ENCODE measurements at regions not wholly inside any gene's neighbourhood (a gene's known extent, or its start where the extent isn't known, plus 50 kb on each side); places are given as distances from the start of the nearest gene placed in this dataset.

DNA sequence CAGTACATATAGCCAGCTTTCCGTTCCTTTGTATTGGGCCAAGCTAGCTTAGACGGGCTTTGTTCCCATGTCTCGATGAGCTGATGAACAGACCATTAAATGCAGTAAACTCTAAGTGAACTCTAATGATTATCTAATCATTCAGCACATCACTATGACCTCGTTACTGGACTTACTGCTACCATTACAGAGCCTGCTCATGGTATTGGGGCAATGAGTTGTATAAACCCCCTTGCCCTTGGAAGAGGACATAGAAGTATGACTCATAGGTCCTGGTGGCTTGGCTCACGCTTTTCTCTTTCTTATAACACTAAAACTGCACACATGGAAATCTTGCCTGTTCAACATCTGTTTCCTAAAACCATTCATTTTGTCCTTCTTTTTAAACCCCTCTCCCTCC, 93.6 kb upstream of the DYNLRB2 start:
- Mint-ChIP-seq H3K4me1 (ENCODE audit: low read depth) (no peaks in the 10 kb centered on the region), H3K4me3 (no peak overlapping the region), H3K27ac (no peak overlapping the region), H3K36me3 (ENCODE audit: low read depth) (no peaks in the 10 kb centered on the region), H3K27me3 (peaks cover 4% of the 10 kb centered on the region), H3K9me3 (no peaks in the 10 kb centered on the region)
- POLR2A ChIA-PET: no interaction called here
- intact Hi-C loops (cut with micrococcal nuclease): no loop called here
- ATAC-seq: no peak
- TF ChIP-seq, protein P1, sequence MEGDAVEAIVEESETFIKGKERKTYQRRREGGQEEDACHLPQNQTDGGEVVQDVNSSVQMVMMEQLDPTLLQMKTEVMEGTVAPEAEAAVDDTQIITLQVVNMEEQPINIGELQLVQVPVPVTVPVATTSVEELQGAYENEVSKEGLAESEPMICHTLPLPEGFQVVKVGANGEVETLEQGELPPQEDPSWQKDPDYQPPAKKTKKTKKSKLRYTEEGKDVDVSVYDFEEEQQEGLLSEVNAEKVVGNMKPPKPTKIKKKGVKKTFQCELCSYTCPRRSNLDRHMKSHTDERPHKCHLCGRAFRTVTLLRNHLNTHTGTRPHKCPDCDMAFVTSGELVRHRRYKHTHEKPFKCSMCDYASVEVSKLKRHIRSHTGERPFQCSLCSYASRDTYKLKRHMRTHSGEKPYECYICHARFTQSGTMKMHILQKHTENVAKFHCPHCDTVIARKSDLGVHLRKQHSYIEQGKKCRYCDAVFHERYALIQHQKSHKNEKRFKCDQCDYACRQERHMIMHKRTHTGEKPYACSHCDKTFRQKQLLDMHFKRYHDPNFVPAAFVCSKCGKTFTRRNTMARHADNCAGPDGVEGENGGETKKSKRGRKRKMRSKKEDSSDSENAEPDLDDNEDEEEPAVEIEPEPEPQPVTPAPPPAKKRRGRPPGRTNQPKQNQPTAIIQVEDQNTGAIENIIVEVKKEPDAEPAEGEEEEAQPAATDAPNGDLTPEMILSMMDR (IDR thresholded peaks at IDR 0.05): no peak
- no peak for DNase-seq
- CTCF ChIA-PET: no interaction called here

DNA sequence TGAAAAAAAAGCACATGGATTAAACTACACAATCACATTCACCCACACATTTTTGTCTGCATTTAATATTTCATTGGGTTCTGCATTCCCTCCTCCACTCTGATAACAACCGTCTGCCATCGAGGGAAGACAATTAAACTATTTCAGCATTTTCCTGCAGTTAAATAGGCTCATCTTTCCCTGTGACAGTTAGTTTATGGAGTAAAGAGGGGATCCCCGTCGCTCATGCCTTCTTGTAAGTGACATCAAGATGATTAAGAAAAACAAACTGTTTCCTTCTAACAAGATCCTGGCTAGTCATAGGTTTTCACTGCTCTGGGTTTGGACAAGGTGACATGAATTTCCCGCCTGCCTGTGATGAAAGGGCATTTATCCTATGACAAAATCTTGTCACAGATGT, 98.0 kb upstream of the DYNLRB2 start:
- POLR2A ChIA-PET: no interaction called here
- H3K4me3 Mint-ChIP-seq: no peak overlapping the region
- ATAC-seq (no peak), DNase-seq (no peak)
- H3K4me1 Mint-ChIP-seq (ENCODE audit: low read depth): no peaks in the 10 kb centered on the region
- H3K27ac Mint-ChIP-seq: no peak overlapping the region
- H3K36me3 Mint-ChIP-seq (ENCODE audit: low read depth): no peaks in the 10 kb centered on the region
- H3K27me3 Mint-ChIP-seq: peaks cover 4% of the 10 kb centered on the region
- no peaks in the 10 kb centered on the region for H3K9me3 Mint-ChIP-seq
- intact Hi-C loops (cut with micrococcal nuclease): no loop called here
- TF ChIP-seq, protein P1 (IDR thresholded peaks at IDR 0.05): no peak
- CTCF ChIA-PET: no interaction called here

DNA sequence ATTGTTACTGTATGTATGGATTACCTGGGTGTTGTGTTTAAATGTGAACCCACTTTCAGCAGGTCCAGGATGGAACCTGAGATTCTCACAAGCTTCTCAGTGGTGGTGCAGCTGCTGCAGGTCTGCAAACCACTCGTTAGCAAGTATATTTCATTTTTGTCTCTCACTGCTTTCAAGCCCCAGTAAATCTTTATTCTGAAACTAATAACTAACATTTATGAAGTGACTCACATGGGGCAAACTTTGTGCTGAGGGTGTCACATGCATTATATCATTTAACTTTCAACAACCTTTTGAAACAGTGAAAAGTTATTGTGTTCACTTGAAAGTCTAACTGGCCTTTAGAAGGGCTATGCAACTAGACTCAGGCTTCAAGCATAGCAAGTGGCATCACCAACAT, 98.9 kb upstream of the DYNLRB2 start:
- no peak for DNase-seq
- Mint-ChIP-seq H3K27ac (no peak overlapping the region), H3K9me3 (no peaks in the 10 kb centered on the region), H3K36me3 (ENCODE audit: low read depth) (no peaks in the 10 kb centered on the region), H3K27me3 (peaks cover 7% of the 10 kb centered on the region), H3K4me1 (ENCODE audit: low read depth) (no peaks in the 10 kb centered on the region), H3K4me3 (no peak overlapping the region)
- no peak for ATAC-seq
- TF ChIP-seq, protein P1 (IDR thresholded peaks at IDR 0.05): no peak
- intact Hi-C loops (cut with micrococcal nuclease): no loop called here
- POLR2A ChIA-PET: interaction anchor here (0.7 kb wide), 1 partner anchor 508 kb away, joined by 4 read pairs; no protein-coding TSS in a partner anchor
- CTCF ChIA-PET: no interaction called here

DNA sequence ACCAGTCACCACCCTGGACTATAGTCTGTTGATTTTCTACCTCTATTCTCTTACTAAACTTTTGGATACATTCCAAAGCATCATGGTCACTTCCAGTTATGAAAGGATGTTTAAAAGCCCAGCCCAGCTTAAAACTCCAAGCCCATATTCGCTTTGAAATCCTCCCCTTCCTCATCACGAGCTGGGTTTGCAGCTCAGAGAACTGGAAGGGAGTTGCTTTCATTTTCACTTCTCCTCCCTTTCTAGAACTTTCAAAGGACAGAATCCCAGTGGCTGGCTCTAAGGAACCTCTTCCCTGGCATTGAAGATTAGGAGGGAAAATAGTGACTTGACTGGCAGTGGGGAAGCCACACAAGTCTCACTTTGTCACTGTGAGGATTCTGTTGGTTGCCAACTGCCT, 100.1 kb upstream of the DYNLRB2 start:
- Mint-ChIP-seq H3K27ac (no peak overlapping the region), H3K4me3 (no peak overlapping the region), H3K36me3 (ENCODE audit: low read depth) (no peaks in the 10 kb centered on the region), H3K27me3 (peaks cover 7% of the 10 kb centered on the region), H3K9me3 (no peaks in the 10 kb centered on the region), H3K4me1 (ENCODE audit: low read depth) (no peaks in the 10 kb centered on the region)
- no peak for ATAC-seq
- ChIA-PET POLR2A (no interaction called here), CTCF (interaction anchor here (1.1 kb wide), 1 partner anchor 86 kb away, joined by 3 read pairs; no protein-coding TSS in a partner anchor)
- intact Hi-C loops (cut with micrococcal nuclease): no loop called here
- TF ChIP-seq, protein P1 (IDR thresholded peaks at IDR 0.05): no peak
- no peak for DNase-seq

DNA sequence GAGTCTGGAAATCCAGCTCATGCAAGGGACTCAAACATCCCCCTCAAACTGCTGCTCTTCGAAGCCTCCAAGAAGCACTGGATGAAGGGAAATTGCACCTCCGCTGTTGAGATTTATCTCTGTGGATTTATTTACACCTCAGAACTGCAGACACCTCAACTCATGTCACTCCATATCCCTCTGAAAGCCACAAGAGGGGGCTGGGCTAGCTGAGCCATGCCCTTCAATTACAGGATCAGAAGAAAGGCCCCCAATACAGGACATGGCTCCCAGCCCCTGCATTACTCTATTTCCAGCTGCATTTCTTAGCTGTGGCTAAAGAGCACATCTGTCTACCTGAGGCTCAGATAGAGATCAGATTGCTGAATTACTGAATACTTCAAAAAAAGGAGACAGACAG, 103.1 kb upstream of the DYNLRB2 start:
- intact Hi-C loops (cut with micrococcal nuclease): no loop called here
- H3K9me3 Mint-ChIP-seq: no peaks in the 10 kb centered on the region
- no peaks in the 10 kb centered on the region for H3K36me3 Mint-ChIP-seq (ENCODE audit: low read depth)
- peaks cover 14% of the 10 kb centered on the region for H3K27me3 Mint-ChIP-seq
- no peaks in the 10 kb centered on the region for H3K4me1 Mint-ChIP-seq (ENCODE audit: low read depth)
- no peak overlapping the region for H3K27ac Mint-ChIP-seq
- POLR2A ChIA-PET: no interaction called here
- H3K4me3 Mint-ChIP-seq: no peak overlapping the region
- CTCF ChIA-PET: interaction anchor here (2.0 kb wide), 1 partner anchor 29 kb away, joined by 4 read pairs; no protein-coding TSS in a partner anchor
- no peak for DNase-seq
- TF ChIP-seq, protein P1 (IDR thresholded peaks at IDR 0.05): no peak
- no peak for ATAC-seq
